Endothelial cell (in vitro differentiated cells): ENCODE measurements at regions not wholly inside any gene's neighbourhood (a gene's known extent, or its start where the extent isn't known, plus 50 kb on each side); places are given as distances from the start of the nearest gene placed in this dataset.

Experiments
- DNase-seq: peaks from one replicate; pipeline ENCODE4 v3.0.0; 2021; ENCODE audit warnings: low spot score
- H3K27ac Mint-ChIP-seq: one replicate; pipeline ENCODE4 v1.8.0; 2021; ENCODE audit warnings: mixed read lengths, inconsistent platforms; ENCODE audit not compliant: unreplicated experiment
- H3K27me3 Mint-ChIP-seq: one replicate; pipeline ENCODE4 v1.8.0; 2021; ENCODE audit warnings: mild to moderate bottlenecking, moderate library complexity, mixed read lengths, inconsistent platforms; ENCODE audit not compliant: unreplicated experiment
- H3K36me3 Mint-ChIP-seq: one replicate; pipeline ENCODE4 v1.8.0; 2021; ENCODE audit warnings: mild to moderate bottlenecking, low read depth, mixed read lengths, inconsistent platforms; ENCODE audit not compliant: unreplicated experiment
- H3K4me1 Mint-ChIP-seq: one replicate; pipeline ENCODE4 v1.8.0; 2021; ENCODE audit warnings: mild to moderate bottlenecking, mixed read lengths, inconsistent platforms; ENCODE audit not compliant: unreplicated experiment
- H3K4me3 Mint-ChIP-seq: one replicate; pipeline ENCODE4 v1.8.0; 2021; ENCODE audit warnings: mild to moderate bottlenecking, mixed read lengths, inconsistent platforms; ENCODE audit not compliant: unreplicated experiment
- H3K9me3 Mint-ChIP-seq: one replicate; pipeline ENCODE4 v1.8.0; 2021; ENCODE audit warnings: mixed read lengths, inconsistent platforms; ENCODE audit not compliant: unreplicated experiment
- CTCF ChIP-seq: fragments of 200-600 bp; sonication (generic); IDR thresholded peaks from one replicate; pipeline ENCODE4 v1.5.0; 2021; ENCODE audit warnings: antibody characterized with exemption; ENCODE audit not compliant: unreplicated experiment

GRCh38 chr9:109681301-109681700, 98.7 kb upstream of the PALM2AKAP2 start:
- DNase-seq = no peak
- Mint-ChIP-seq H3K9me3 (no peaks in the 10 kb centered on the region), H3K36me3 (no peaks in the 10 kb centered on the region), H3K27me3 (no peaks in the 10 kb centered on the region), H3K27ac (no peak overlapping the region), H3K4me1 (no peaks in the 10 kb centered on the region), H3K4me3 (no peak overlapping the region)
- no peak for TF ChIP-seq CTCF

- Mint-ChIP-seq H3K36me3 (no peaks in the 10 kb centered on the region), H3K4me3 (no peak overlapping the region), H3K9me3 (no peaks in the 10 kb centered on the region), H3K27me3 (no peaks in the 10 kb centered on the region), H3K4me1 (no peaks in the 10 kb centered on the region), H3K27ac (no peak overlapping the region)
- no peak for DNase-seq
- TF ChIP-seq CTCF = no peak
These were observed 97.8 kb upstream of the PALM2AKAP2 start for GRCh38 chr9:109682227-109682626.

GRCh38 chr9:109683521-109683920, 96.5 kb upstream of the PALM2AKAP2 start:
- no peak for DNase-seq
- no peak overlapping the region for H3K27ac Mint-ChIP-seq
- no peaks in the 10 kb centered on the region for H3K9me3 Mint-ChIP-seq
- H3K4me1 Mint-ChIP-seq = no peaks in the 10 kb centered on the region
- H3K27me3 Mint-ChIP-seq = no peaks in the 10 kb centered on the region
- no peak overlapping the region for H3K4me3 Mint-ChIP-seq
- no peak for TF ChIP-seq CTCF
- no peaks in the 10 kb centered on the region for H3K36me3 Mint-ChIP-seq

- Mint-ChIP-seq H3K4me3 (no peak overlapping the region), H3K27ac (no peak overlapping the region), H3K9me3 (no peaks in the 10 kb centered on the region), H3K27me3 (no peaks in the 10 kb centered on the region), H3K4me1 (peaks cover 2% of the 10 kb centered on the region), H3K36me3 (no peaks in the 10 kb centered on the region)
- DNase-seq = no peak
- TF ChIP-seq CTCF = no peak
These were observed 90.3 kb upstream of the PALM2AKAP2 start for GRCh38 chr9:109689701-109690100.

GRCh38 chr9:109699019-109699418, 81.0 kb upstream of the PALM2AKAP2 start:
- DNase-seq = no peak
- no peak overlapping the region for H3K27ac Mint-ChIP-seq
- no peaks in the 10 kb centered on the region for H3K9me3 Mint-ChIP-seq
- peaks cover 2% of the 10 kb centered on the region for H3K27me3 Mint-ChIP-seq
- H3K36me3 Mint-ChIP-seq = no peaks in the 10 kb centered on the region
- TF ChIP-seq CTCF = no peak
- no peaks in the 10 kb centered on the region for H3K4me1 Mint-ChIP-seq
- H3K4me3 Mint-ChIP-seq = no peak overlapping the region
